Body of pancreas (tissue), 4 donors: ENCODE measurements at regions not wholly inside any gene's neighbourhood (a gene's known extent, or its start where the extent isn't known, plus 50 kb on each side); places are given as distances from the start of the nearest gene placed in this dataset.
"Not testable (repeated sequence)": the region's sequence is repeated elsewhere in the genome, so short reads cannot be mapped to it uniquely, and the experiment has no call there.

ENCODE experiments used
- ATAC-seq: fragments of 150-250 bp; one replicate; pipeline ENCODE4 v1.9.1; 2016
- DNase-seq, 4 donors: peaks; one replicate each; pipeline ENCODE4 v3.0.0-alpha.2; 2019
- H3K27ac ChIP-seq, 4 donors: fragments of 200-600 bp; sonication (generic); 1 replicate in 3 of 4; 2 replicates in 1 of 4; pipeline versions ENCODE4 v1.5.1 to v1.6.1; 2016 to 2019; ENCODE audit warnings: mild to moderate bottlenecking in 1 of 4, mixed read lengths in 1 of 4, moderate library complexity in 1 of 4
- H3K27me3 ChIP-seq, 2 donors: fragments of 200-600 bp; sonication (generic); one replicate each; pipeline ENCODE4 v1.6.0; 2016; ENCODE audit warnings: mild to moderate bottlenecking in 1 of 2
- H3K36me3 ChIP-seq, 2 donors: fragments of 200-600 bp; sonication (generic); replicated peaks in 1 of 2; 2 replicates each; pipeline ENCODE4 v1.5.1; 2016; ENCODE audit warnings: low read depth in 2 of 2; ENCODE audit not compliant: insufficient read depth in 1 of 2
- H3K4me1 ChIP-seq: fragments of 200-600 bp; sonication (generic); one replicate; pipeline ENCODE4 v1.6.0; 2016
- H3K4me3 ChIP-seq, 2 donors: fragments of 200-600 bp; sonication (generic); 1 replicate in 1 of 2; 2 replicates in 1 of 2; pipeline ENCODE4 v1.5.1; 2016 to 2019
- H3K9me3 ChIP-seq, 3 donors: fragments of 200-600 bp; sonication (generic); 1 replicate in 2 of 3; 2 replicates in 1 of 3; pipeline ENCODE4 v1.5.1; 2016
- CTCF ChIP-seq, 7 experiments: fragments of 450-650 bp in 4 of 7; fragments of 200-600 bp in 3 of 7; sonication (generic) in 3 of 7; IDR thresholded peaks; one replicate each; pipeline ENCODE4 v1.5.1; 2016 to 2019; ENCODE audit warnings: antibody characterized with exemption in 7 of 7
- POLR2A ChIP-seq, 3 donors: fragments of 450-650 bp; IDR thresholded peaks; one replicate each; pipeline ENCODE4 v1.6.1; 2016; ENCODE audit warnings: antibody characterized with exemption in 3 of 3, mild to moderate bottlenecking in 2 of 3
- WGBS, 2 donors: methylation state at CpG; one replicate each; pipeline ENCODE4 v1.1.5; 2017; 5-methylcytosine and 5-hydroxymethylcytosine counted together
- intact Hi-C: fragments of 100-400 bp; cut with DNase I; formaldehyde crosslinking; loops from one replicate; pipeline ENCODE4 v1.15.1; 2023

GRCh38 chr2:189312211-189312610 is 129.1 kb upstream of the WDR75 start:
- no peak overlapping the region for H3K4me3 ChIP-seq
- intact Hi-C loops = no loop called here
- 93 to 99% methylated on average over 12 to 13 of the region's 13 CpGs for WGBS, 2 donors
- no peak for ATAC-seq
- no peak overlapping the region for H3K27ac ChIP-seq
- H3K27me3 ChIP-seq = no peaks in the 10 kb centered on the region
- no peaks in the 10 kb centered on the region for H3K9me3 ChIP-seq
- no peak for DNase-seq
- TF ChIP-seq POLR2A (IDR thresholded peaks at IDR 0.05) (no peak), CTCF (IDR thresholded peaks at IDR 0.05) (no peak)
- H3K36me3 ChIP-seq = no peaks in the 10 kb centered on the region
- no peaks in the 10 kb centered on the region for H3K4me1 ChIP-seq

- H3K36me3 ChIP-seq = no peaks in the 10 kb centered on the region
- intact Hi-C loops = no loop called here
- 86 to 87% methylated on average over 4 of the region's 4 CpGs for WGBS, 2 donors
Observed at GRCh38 chr2:189312643-189313042, 128.6 kb upstream of the WDR75 start.

GRCh38 chr2:189318761-189319160 is 122.5 kb upstream of the WDR75 start:
- Histone ChIP-seq H3K9me3 (no peaks in the 10 kb centered on the region), H3K27me3 (no peaks in the 10 kb centered on the region), H3K27ac (no peak overlapping the region), H3K4me1 (no peaks in the 10 kb centered on the region), H3K4me3 (no peak overlapping the region), H3K36me3 (no peaks in the 10 kb centered on the region)
- ATAC-seq = no peak
- intact Hi-C loops = no loop called here
- WGBS, 2 donors = 69 to 80% methylated on average over 1 of the region's 1 CpG
- DNase-seq = no peak
- TF ChIP-seq POLR2A (IDR thresholded peaks at IDR 0.05) (no peak), CTCF (IDR thresholded peaks at IDR 0.05) (no peak)

More at GRCh38 chr2:189312643-189313042, 128.6 kb upstream of the WDR75 start:
- ATAC-seq (no peak), DNase-seq (no peak)
- H3K27me3 ChIP-seq = no peaks in the 10 kb centered on the region
- H3K4me3 ChIP-seq = no peak overlapping the region
- H3K27ac ChIP-seq = no peak overlapping the region
- no peaks in the 10 kb centered on the region for H3K9me3 ChIP-seq
- TF ChIP-seq POLR2A (IDR thresholded peaks at IDR 0.05) (no peak), CTCF (IDR thresholded peaks at IDR 0.05) (no peak)
- H3K4me1 ChIP-seq = no peaks in the 10 kb centered on the region

GRCh38 chr2:189319424-189319823 is 121.8 kb upstream of the WDR75 start:
- not testable (repeated sequence) for DNase-seq, H3K9me3 ChIP-seq
- WGBS, 2 donors = 92 to 93% methylated on average over 9 to 11 of the region's 11 CpGs

GRCh38 chr2:189327879-189328847 is 113.1 kb upstream of the WDR75 start:
- TF ChIP-seq CTCF (IDR thresholded peaks at IDR 0.05) (no peak), POLR2A (IDR thresholded peaks at IDR 0.05) (no peak)
- no peak for DNase-seq

More at GRCh38 chr2:189319424-189319823, 121.8 kb upstream of the WDR75 start:
- H3K36me3 ChIP-seq, H3K27me3 ChIP-seq, H3K4me3 ChIP-seq, intact Hi-C loops, ATAC-seq, H3K4me1 ChIP-seq, H3K27ac ChIP-seq: not testable (repeated sequence)

More at GRCh38 chr2:189327879-189328847, 113.1 kb upstream of the WDR75 start:
- WGBS, 2 donors = 0 to 14% methylated on average over 2 of the region's 2 CpGs
- ATAC-seq = peak; percentile 59
- H3K4me1 ChIP-seq = peaks cover 10% of the 10 kb centered on the region
- H3K36me3 ChIP-seq = no peaks in the 10 kb centered on the region
- intact Hi-C loops = no loop called here
- no peak overlapping the region for H3K4me3 ChIP-seq
- no peaks in the 10 kb centered on the region for H3K9me3 ChIP-seq
- H3K27me3 ChIP-seq = no peaks in the 10 kb centered on the region
- peak overlapping the region in 1 of 4 donors; percentile 12 for H3K27ac ChIP-seq
